Caki2 (cell line): ENCODE measurements at regions not wholly inside any gene's neighbourhood (a gene's known extent, or its start where the extent isn't known, plus 50 kb on each side); places are given as distances from the start of the nearest gene placed in this dataset.
"Not testable (repeated sequence)": the region's sequence is repeated elsewhere in the genome, so short reads cannot be mapped to it uniquely, and the experiment has no call there.

Source experiments
- DNase-seq: peaks from one replicate; pipeline ENCODE4 v3.0.0-alpha.2; 2015; ENCODE audit warnings: low read depth
- in situ Hi-C: cut with HindIII; loops from 2 replicates; pipeline ENCODE4 v1.10.0; 2016; ENCODE audit warnings: low sequenced_read_pairs, low pct_unique_long_range_greater_than_20kb, mixed read lengths

DNA sequence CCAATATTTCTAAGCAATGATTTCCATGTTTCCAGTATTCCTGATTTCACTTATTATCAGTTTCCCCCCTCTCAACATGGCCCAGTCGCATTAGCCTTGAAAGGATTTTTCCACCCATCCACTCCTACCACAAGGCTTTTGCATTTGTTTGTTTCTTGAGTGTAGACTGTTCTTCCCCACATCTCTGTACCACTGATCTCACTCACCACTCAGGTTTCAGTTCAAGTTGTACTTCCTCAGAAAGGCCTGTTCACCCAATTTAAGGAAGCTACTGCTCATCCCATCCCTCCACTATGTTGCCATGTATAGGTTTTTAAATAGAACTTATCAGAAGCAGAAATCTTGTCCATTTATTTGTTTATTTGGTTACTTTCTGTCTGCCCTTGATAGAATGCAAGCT lies 472.3 kb downstream of the FAM181B start:
- in situ Hi-C loops, result no loop called here
- DNase-seq, result no peak

DNA sequence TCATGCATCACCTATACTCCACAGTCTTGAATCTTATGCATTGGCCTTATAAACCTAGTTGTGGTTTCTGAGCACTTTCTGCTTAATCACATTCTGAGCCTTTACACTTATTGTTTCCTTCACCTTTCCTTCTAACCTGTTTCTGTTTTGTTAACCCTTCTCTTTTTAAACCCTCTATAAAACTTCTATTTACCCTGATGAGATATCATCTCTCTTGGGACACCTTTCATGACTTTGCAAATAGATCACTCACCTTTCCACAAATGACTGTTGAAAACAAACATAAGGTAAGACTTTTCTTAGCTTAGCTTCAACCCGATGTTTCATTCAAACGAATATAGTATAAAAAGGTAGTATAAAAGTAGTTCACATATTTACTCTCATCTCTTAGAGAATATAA lies 483.6 kb downstream of the FAM181B start:
- in situ Hi-C loops, result no loop called here

DNA sequence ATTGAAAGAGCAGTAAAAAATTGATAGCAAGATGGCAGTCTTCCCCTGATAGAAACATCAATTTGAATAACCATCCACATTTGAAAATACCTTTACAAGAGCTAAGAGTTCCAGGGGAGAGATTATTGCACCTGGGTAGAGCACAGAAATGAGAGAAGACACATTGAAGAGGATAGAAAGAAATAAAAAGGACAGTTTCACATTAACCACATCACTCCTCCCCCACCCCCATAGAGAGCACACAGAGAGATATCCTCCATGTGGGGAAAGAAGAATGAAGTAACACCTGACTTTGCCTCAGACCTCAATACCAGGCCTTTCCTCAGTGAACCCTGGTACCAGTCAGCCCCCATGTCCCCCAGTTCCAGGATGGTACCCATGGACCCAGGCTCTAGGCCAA lies 486.7 kb downstream of the FAM181B start:
- in situ Hi-C loops, result no loop called here
- no peak for DNase-seq

More for the DNA sequence above, 483.6 kb downstream of the FAM181B start:
- DNase-seq, result no peak

DNA sequence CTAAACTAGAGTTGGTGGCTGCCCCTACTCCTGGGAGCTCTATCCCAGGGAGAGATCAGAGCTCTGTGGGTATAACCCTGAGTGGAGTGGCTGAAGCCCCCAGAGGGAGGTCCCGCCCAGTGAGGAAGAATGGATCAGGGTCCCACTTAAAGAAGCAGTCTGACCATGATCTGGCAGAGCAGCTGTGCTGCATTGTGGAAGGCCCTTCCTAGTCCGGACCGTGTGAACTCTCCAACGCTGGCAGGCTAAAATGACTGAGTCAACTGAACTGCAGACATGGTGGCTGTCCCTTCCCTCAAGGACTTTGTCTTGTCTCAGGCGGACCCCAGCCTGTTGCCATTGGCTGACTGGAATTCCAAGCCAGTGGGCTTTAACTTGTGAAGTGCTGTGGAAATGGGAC lies 494.2 kb downstream of the FAM181B start:
- in situ Hi-C loops, result no loop called here
- DNase-seq, result no peak

DNA sequence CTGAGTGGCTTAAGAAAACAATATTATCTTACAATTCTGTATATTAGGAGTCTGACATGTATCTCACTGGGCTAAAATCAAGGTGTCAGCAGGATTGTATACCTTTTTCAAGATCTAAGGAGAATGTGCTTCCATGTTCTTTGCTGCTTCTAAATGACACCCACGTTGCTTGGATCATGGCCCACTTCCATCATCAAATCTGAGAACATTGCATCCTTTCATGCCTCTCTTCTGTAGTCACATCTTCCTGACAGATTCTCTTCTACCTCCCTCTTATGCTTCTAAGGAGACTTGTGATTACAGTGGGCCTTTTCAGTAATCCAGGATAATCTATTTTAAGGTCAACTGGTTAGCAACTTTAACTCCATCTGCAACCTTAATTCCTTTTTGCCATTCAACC lies 499.4 kb downstream of the FAM181B start:
- in situ Hi-C loops, result no loop called here
- no peak for DNase-seq

DNA sequence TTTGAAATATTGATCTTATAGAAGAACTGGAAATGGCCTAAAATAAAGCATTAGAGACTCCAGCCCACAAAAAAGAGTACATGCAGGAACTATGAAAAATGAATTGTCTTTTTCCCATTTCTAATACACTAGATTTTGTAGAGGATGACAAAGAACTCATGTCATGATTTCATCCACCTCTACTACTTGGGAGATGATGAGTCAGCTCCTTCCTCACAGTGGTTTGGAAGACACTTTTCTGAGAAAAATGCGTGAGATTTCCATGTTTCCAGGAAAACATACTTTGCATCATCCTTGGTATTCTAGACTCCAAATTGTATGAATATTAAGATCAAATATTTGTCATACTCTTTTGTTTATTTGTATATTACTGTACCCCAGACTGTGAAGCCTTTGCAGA lies 500.5 kb downstream of the FAM181B start:
- DNase-seq, result no peak
- in situ Hi-C loops, result no loop called here

DNA sequence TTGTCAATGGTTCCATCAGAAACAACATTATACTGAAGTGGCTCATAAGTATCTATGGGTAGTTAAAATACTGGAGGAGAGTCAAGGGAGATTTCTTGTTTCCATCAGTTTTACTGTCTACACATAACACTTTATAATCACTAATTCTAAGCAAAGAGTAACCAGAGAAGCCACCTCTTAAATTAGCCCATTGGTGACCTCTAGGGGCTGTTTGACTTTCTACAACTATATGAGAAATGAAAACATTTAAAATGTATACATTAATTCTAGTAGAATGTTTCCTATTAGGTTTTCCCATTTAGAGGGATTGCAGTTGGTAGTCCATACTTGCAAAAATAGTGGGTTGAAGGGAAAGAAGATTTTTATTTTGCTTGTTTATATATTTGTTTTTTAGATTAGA lies 504.3 kb downstream of the FAM181B start:
- peak; percentile 1 for DNase-seq
- in situ Hi-C loops, result no loop called here

DNA sequence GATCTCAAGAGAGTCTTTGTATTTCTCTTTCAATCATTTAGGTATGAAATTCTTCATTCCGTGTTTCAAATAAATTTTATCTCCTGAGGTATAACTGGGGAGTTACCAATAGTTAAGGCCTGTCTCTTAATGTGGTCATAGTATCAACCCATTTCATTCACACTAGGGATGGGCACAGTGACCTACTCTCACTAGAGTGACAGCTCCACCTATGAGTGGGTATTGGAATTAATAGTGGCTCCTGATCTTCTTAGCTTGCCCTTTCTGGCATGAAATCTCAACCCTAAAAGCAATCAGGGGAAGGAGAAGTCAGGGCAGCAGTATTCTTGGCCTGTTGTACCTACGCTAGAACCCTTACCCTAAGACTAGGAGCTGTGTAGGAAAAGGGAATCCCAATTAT lies 507.7 kb downstream of the FAM181B start:
- no peak for DNase-seq
- in situ Hi-C loops, result no loop called here

DNA sequence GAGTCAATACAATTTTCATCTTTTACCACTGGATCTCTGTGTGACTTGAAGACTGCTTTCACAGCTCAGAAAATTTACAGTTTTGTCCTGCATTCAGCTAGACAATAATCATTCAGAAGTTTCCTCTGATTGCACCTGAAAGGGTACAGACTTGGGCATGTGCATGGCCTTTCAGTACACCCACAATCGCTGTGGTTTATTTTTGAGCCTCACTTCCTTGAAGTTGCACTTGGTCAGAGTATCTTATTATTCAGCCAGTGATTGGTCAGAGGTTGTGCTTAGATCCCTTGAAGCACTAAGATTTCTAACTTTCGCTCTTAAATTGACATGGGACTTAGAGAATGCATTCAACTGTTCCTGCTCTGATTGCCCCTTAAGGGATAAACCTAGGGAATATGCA lies 508.2 kb downstream of the FAM181B start:
- in situ Hi-C loops, result no loop called here
- no peak for DNase-seq

DNA sequence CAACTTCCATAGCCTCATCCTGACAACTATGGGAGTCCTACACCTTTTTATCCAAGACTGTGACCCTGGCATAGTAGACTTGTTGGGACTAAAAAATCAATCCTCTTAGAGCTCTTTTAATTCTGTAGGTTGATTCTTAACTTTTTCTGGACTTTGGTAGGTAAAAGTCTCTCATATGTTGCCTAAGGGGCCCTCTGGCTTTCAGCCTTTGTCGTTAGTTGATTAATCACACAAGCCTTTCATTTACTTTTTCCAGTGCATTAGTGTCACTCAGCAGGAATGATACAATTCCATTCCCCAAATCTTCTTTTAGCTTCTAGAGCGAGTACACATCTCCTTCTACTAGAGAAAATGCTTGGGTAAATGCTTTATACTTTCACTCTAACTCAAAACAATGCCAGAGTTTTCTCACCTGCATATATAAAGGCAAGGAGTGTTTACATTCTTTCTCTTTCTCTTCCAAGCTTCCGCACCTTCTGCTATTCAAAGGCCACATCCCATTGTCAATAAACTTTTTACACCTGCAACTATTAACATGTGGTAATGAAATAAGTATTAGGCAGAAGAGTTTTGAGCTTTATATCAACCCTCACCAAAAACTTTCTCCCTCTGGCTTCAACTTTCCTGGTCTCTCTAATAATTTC lies 516.6 kb downstream of the FAM181B start:
- in situ Hi-C loops, result no loop called here
- no peak for DNase-seq

DNA sequence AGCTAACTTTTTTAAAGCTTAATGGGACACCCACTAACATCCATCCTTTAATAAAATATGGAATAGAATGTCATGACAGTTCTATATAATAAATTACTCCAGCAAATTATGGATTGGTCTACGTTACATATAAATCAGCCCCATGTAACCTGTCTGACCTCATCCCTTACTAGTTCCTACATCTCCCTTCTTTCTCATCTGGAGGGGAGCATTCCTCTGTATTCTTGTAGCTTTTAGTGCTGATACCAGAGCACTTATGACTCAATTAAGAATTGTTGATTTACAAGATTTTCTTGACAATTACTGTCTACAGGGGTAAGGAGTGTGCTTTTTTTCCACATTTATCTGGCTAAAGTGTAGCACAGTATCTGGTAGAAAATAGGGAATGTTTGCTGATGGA lies 523.7 kb downstream of the FAM181B start:
- DNase-seq, result no peak
- in situ Hi-C loops, result no loop called here

DNA sequence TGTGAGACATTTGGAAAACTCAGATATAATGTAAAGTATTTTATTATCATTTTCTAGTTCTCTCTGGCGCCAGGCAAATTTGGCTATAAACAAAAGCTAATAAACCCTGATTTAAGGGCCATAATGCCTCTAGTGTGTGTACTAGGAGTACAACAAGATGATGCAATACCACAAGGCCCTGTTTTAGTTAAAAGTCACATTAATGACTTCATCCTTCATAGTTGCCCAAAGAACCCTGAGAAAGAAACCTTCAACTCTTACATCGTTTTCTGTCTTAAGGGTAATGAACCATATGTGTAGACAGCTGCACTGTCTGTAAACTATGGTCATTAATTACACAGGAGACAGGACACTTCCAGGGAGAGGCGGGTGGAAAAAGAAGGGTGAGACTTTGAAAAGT lies 538.4 kb downstream of the FAM181B start:
- in situ Hi-C loops, result no loop called here
- DNase-seq, result no peak

DNA sequence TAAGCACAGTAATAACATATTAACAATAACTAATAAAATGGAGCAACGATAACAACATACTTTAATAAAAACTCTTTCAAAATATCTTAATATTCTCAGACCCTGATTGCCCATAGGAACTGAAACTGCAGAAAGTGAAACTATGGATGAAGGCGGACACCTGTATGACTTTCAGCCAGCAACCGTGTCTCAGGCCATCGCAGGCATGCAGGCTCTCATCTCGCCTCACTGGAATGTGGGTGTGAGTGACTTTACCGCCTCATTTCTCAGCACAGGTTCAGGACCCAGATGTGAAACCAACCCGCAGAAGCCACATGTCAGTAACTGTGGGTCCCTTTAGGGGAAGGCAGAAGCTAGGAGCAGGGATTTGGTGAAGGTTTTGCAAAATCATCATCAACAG lies 539.1 kb downstream of the FAM181B start:
- no peak for DNase-seq
- in situ Hi-C loops, result no loop called here

DNA sequence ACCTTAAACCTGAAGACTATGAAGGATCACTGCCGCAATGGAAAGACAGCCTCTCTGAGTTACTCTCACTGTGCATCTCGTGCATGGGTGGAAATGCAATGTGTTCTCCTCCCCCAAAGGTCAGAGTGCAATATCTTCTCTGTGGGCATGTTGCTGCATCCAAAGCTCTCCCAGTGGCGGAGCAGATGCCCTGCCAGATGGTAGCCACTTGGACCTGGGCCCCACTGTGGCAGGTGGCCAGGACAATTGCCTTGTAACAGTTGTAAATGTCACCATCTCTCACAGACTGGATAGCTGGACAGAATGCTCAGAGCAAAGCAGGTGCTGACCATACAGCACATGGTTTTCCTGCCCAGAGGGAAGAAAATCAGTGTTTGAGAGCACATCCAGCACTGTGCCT lies 542.0 kb downstream of the FAM181B start:
- DNase-seq, result no peak
- in situ Hi-C loops, result no loop called here

DNA sequence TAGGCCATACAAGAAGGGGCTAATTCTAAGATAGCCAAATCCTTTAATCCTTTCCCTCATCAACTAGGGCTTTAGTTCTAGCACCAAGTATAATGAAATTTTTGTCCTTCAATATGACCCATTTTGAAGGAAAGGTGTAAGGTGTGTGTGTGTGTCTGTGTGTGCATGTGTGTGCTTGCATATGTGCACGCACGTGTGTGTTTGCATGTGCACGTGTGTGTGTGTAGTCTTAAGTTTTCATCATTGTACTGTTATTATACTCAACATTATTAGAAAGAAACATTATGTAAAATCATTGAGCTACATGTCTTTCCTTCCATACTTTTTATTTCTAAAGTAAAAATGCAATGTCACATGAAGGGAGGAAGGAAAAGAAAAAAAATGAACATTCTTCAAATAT lies 547.7 kb downstream of the FAM181B start:
- no peak for DNase-seq
- in situ Hi-C loops, result no loop called here

DNA sequence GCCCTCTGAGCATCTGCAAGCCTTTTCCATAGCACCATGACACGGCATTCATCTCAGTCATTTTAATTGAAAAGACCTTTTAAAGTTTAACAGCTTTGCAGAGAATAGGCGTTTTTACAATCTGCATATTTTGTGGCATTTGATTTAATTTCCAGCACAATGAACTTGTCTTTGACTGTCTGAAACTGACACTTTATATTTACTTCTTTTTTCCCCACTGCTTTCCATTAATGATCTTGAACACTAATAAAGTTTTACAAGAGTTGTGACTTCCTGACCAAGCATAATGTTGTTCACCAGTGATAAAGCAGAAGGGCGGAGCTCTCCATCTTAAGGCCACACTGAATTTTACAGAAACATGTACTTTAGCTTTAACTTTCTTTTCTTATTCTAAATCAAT lies 548.7 kb downstream of the FAM181B start:
- no peak for DNase-seq
- in situ Hi-C loops, result no loop called here

DNA sequence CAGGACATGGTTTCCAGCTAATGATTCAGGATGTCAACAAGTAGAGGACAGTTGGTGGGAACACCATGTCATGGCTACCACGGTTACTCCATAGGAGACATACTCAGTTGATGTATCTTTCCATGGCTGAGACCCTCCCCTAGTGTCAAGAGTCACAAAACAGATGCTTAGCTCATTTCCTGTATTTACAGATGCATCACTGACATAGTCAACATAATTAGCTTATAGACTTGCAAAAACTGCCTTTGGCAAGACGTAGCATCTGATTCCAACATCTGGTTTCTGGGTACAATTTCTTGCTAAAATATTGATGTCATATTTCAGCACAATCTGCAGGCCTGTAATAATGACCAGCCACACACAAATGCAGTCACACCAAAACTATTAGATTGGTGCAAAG lies 550.3 kb downstream of the FAM181B start:
- in situ Hi-C loops, result no loop called here
- no peak for DNase-seq

DNA sequence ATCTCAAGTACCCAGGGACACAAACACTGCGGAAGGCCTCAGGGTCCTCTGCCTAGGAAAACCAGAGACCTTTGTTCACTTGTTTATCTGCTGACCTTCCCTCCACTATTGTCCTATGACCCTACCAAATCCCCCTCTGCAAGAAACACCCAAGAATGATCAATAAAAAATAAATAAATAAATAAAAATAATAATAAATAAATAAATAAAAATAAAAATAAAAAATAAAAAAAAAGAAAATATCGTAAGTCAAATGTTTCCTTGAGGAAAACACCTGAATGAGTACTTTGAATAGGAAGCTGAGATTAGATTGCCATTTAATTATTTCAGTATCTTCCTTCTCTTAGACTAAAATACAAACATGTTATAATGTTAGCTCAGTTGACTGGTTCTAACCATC lies 551.0 kb downstream of the FAM181B start:
- in situ Hi-C loops, DNase-seq: not testable (repeated sequence)

DNA sequence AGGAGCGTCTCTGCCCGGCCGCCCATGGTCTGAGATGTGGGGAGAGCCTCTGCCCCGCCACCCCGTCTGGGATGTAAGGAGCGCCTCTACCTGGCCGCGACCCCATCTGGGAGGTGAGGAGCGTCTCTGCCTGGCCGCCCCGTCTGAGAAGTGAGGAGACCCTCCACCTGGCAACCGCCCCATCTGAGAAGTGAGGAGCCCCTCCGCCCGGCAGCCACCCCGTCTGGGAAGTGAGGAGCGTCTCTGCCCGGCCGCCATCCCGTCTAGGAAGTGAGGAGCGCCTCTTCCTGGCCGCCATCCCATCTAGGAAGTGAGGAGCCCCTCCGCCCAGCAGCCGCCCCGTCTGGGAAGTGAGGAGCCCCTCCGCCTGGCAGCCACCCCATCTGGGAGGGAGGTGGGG lies 551.9 kb downstream of the FAM181B start:
- in situ Hi-C loops, DNase-seq: not testable (repeated sequence)

DNA sequence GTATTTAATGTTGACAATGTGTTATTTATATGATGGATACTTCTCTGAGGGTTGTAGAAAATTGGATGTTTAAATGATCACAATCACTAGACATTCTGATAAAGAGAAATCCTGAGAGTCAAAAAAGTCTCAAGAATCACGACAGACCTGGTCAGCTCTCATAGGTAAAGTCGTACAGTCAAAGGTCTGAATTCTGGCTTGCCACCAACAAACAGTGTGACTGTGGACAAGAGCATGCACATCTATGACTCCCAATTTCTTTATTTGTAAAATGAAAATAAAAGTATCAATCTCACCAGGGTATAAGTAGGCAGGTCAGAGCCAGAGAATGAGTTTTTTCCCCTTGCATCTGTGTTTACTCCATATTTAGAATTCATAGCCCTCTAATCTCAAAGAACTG lies 556.7 kb downstream of the FAM181B start:
- in situ Hi-C loops, result no loop called here
- no peak for DNase-seq

DNA sequence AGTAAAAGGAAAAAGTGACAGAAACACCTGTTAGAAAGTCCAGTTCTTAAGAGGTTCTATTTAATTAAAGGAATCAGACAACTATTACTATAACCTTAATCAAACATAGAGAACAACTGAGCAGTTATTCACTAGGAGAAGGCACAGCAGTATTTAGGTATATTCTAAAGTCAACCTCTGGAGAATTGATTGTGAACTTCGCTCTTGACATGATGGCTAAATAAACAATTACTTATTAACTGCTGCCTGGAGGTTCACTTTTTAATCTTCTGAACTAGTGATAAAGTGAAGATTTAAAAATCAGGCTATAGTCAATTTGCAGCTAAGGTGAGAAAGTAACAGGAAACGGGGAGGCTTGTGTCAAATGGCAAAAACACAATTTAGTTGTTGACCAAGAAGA lies 557.3 kb downstream of the FAM181B start:
- DNase-seq, result no peak
- in situ Hi-C loops, result no loop called here
